ENCODE measurements at regions not wholly inside any gene's neighbourhood (a gene's known extent, or its start where the extent isn't known, plus 50 kb on each side); places are given as distances from the start of the nearest gene placed in this dataset.
"Not testable (repeated sequence)": the region's sequence is repeated elsewhere in the genome, so short reads cannot be mapped to it uniquely, and the experiment has no call there.

DNA sequence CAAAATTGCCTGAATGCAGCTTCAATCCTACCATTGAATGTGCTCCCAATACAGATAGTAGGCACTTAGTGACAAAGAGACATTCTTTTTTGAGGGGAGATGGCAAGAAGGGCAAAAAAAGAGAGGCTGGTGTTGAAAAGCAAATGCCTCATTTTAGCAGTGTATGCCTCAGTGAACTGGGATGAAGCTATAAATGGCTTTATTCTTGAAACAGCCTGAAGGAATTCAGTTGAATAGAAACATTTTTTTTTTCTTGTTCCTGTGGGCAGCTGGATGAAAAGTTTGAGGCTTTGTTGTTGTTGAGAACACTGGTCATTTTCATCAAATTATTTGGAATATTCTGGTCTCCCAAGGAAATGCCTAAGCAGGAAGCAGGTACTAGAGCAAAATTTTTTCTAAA lies 228.9 kb downstream of the RNF144A start:
- no peak for DNase-seq

DNA sequence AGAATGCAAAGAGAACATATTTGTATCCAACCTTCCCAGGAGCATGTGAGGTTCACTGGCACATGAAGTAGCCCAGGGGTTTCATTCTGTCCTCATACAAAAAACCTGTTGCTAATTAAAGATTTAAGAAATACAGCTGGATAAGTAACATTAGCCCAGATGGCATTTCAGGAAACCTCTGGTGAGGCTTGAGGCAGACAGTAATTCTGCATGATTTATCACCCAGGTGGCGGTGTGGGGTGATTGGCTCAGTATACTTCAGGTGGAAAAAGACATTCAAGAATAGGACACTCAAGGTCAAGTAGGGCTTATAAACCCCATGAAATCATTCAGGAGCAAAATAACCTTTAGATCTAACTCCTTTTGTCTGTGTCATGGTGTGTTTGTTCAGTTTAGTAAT lies 237.4 kb downstream of the RNF144A start:
- no peak for DNase-seq

DNA sequence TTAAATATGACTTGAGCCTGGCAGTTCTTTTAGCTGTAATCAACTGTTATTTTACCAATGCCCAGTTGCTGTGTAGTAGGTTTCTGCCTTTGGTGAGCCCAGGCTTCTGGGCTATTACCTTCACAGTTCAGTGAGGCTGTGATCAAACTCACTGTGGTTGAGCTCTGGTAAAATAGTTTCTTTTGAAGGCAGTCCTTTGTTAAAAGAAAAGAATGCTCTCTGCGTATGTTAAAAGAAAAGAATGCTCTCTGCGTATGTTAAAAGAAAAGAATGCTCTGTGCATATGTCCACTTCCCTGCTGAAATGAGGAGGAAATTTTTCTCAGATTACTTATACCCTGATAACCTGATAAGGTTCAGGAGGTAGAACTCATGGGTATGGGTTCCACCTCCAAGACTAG lies 244.3 kb downstream of the RNF144A start:
- DNase-seq, result no peak

DNA sequence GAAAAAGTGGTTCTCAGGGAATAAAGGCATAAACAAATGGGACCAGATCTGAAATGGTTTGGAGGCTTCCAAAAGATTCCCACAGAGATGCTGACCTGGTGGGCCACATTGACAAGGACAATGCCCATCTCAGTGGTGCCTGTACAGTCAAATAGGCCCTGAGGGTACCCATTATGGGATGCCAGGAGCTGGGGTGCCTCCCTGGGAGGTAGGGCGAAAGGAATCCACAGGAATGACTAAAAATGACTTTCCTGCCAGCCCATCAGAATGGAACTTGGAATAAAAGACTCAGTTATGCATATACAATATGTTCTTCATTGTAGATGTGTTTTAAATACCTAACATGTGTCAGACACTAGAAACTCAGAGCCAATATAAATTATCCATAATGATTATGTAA lies 248.5 kb downstream of the RNF144A start:
- DNase-seq, result no peak

DNA sequence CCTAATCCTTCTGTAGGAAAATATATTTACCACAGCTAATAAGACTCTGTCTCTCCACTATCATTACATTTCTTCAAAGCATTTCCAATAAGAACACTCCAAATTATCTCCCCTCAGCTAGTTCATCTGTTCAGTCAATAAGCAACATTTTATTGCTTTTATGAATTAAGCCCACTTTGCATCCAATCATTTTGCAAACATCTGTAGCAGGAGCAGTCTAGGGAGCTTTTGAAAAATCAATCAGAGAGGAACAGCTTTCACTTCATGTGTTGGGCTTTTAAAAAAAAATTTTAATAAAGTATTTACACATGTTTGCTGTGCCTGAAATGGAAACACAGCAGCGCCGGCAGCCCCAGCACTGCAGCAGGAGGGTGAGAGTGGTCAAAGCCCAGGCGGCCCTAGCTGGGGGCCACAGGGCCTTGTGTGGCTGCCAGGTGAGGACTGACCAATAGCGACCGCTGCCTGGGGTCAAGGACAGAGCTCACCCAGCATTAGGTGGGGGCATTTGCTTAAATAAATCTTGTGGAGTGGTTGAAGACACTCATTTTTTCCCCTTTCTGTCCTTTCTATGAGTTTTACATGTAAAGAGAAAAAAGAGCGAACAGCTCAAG lies 250.7 kb downstream of the RNF144A start:
- no peak for DNase-seq

DNA sequence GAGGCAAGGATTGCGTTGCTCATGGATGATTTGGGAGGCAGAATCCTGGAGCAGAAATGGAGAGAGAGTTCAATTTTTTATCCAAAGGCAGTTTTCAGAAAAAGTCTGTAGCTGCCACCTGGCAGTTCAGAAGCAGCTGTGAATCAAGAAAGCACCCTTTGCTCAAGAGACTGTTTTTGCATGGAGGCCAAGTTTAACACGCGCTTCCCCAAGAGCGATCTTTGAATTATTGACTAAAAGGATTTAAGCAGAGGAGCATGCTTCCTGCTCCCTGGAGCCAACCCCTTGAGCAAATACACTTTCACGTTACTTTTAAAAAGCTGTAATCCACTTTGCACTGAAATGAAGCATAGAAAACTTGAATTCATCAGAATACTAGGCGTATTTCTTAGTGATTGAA lies 252.4 kb downstream of the RNF144A start:
- no peak for DNase-seq

DNA sequence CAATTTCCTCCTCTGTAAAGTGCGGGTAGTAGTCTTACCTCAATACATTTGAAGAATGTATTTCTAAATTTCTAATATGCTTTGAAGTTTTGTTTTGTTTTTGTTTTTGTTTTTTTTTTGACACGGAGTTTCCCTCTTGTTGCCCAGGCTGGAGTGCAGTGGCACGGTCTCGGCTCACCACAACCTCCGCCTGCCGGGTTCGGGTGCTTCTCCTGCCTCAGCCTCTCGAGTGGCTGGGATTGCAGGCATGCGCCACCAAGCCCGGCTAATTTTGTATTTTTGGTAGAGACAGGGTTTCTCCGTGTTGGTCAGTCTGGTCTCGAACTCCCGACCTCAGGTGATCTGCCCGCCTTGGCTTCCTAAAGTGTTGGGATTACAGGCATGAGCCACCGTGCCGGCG lies 261.8 kb downstream of the RNF144A start:
- DNase-seq, result not testable (repeated sequence)

DNA sequence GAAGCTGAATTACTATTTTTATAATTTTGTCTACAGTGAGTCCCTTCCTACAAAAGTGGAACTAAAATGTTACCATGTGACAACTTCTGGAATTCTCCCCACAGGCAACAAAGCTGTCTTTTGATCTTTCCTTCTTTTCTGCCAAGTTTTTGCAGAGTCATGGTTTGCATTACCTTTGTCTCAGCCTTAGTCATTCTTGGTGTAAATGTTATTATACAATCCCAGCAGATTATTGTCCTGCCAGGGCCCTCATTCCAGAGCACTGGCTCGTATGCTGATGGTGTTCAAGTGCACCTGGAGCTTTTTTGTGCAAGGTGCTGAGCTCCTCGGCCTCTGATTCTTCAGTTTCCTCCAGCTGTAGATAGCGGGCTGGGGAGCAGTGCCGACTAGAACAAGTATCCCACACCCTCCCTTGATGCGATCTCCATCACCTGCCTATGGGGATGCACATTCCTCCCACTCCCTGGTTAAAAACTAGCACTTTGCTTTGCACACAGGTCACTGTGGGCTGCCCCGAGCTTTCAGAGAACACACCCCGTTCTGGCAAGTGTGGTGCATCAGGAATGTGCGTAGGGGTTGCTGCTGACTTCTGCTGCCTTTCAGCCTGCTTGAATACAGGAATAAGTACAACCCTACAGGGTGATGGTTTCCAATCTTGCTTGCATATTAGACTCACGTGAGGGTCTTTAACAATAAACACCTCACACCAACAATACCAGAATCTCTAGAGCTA lies 263.6 kb downstream of the RNF144A start:
- DNase-seq, result no peak

DNA sequence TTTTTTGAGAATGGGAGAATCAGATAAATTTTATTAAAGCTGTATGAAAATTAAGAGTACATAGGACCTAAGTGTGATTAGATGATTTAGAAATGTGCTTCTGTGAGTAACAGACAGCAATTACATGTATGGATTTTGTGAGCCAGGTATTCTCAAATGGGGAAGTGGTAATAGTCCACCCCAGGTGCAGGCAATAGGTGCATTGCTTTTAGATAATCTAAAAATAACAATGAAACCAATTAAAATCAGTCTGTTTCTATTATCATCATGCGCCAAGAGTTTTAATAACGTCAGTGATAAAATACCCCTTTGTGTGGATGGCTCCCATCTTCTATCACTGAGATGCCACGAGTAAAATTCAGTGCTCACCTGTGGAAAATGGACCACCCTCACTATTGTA lies 265.3 kb downstream of the RNF144A start:
- DNase-seq, result no peak

DNA sequence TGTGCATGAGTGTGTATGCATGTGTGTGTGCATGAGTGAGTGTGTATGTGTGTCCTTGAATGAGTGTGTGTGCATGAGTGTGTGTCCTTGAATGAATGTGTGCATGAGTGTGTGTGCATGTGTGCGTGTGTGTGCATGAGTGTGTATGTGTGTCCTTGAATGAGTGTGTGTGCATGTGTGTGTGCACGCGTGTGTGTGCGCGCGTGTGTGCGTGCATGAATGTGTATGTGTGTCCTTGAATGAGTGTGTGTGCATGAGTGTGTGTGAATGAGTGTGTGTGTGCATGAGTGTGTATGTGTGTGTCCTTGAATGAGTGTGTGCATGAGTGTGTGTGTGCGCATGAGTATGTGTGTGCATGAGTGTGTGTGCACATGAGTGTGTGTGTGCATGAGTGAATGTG lies 271.9 kb downstream of the RNF144A start:
- DNase-seq, result no peak

DNA sequence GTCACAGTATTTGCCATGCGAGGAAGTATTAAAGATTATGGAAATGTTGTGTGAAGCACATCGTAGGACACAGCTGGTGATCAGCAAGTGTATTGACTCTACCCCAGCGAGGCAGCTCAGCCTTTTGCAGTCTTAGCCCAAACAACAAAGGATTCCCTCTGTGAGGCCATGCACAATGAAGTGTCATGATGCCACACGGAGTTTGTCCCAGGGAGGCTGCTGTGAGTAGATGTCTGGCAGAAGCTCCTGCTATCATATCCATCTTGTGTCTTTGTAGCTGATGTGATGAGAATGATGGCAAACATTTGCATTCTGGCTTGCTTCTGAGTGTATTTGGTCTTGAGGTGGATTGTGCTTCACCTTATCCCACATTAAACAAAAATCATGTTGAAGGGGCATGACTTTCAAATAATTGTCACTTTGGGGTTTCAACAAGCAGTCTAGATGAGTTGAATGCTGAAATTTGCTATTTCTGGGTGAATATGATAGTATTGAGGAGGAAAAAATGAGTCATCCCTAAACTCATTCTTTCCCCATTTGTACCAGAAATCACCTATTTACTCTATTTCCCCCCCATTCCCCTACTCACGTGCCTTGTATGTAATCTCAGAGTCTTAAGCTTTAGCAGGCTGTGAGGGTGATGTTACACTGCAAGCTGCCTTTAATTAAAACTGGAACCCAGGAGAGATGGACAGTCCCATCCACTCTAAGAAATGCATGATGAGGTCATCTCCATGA lies 273.5 kb downstream of the RNF144A start:
- DNase-seq, result no peak

DNA sequence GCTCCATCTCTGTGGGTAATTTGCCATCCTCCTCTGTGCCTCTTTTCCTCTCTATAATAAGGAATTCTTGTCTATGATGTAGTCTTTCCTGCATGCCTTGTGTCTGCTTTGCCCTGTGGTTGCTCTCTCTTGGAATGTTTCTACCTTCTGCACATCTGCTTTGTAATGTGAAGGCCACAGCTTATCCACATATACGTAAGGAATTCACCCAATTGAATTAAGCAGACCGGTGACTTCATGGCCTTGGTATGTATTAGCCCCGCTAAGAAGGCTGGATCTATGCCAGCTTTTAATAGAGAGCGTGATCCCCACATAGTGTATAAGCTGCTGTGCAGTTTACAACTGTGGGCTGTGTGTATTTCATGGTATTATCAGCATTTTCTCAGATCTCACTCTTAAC lies 274.7 kb downstream of the RNF144A start:
- DNase-seq, result no peak

DNA sequence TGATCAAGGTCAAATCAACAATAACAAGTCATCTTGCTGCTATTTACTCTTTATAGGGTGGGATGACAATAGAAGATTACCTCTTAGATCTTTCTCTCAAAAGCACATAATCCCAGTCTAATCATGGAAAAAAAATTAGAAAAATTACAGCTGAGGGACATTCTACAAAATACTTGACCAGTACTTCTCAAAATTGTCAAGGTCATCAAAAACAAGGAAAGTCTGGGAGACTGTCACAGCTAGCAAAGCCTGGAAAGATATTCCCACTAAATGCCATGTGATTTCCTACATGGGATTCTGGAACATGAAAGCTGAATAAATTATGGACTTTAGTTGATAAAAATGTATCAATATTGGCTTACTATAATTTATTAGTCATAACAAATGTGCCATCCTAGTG lies 276.2 kb downstream of the RNF144A start:
- DNase-seq, result no peak

DNA sequence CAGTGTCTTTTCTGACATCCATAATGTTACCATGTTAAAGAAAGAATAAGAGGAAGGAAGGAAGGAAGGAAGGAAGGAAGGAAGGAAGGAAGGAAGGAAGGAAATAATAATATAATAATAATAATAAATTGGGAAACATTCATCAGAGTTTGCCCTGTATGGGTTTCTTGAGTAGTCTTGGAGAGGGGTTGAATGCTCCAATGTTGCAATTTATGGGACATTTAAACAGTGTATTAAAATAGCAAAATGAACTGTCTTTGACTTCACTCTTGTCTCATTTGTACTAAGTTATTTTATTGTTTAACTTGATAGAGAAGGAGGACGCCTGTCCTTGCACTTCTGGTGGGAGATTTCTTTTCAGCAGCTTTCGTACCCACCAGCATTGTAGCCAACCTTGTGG lies 277.7 kb downstream of the RNF144A start:
- no peak for DNase-seq

DNA sequence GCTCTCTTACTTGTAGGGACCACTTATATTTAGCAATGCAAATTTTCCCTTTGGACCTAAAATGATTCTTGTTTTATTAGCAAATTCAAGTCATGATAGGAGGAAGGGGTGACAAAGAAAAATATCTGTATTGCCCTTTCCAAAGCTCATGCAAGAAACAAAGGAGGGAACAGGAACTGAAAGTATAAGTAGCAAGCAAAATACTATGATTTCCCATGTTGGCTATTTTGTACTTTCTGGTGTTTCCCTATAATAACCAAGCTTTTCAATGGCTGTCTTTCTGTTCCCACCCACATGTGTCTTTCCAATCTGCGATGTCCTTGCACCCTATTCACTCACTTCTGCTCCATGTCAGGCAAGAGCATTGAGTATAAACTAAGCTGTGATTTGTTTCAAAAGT lies 279.7 kb downstream of the RNF144A start:
- DNase-seq, result no peak

DNA sequence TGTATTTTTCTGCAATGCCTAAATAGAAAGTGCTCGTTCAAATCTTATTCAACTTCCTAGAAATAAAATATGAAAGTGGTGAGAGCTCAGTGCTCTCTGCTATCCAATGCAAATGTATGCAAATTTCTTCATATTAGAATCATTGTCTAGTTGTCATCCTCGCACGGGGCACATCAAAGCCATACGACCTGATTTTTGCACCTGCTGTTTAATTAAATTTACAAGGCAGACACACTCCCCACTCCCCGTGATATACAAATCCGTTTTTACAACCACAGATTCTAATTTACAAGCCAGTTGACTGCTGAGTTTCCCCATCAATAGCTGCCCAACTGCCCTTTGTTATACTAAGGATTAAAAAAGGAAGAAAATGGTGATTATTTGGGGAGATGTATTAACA lies 284.6 kb downstream of the RNF144A start:
- DNase-seq, result no peak

DNA sequence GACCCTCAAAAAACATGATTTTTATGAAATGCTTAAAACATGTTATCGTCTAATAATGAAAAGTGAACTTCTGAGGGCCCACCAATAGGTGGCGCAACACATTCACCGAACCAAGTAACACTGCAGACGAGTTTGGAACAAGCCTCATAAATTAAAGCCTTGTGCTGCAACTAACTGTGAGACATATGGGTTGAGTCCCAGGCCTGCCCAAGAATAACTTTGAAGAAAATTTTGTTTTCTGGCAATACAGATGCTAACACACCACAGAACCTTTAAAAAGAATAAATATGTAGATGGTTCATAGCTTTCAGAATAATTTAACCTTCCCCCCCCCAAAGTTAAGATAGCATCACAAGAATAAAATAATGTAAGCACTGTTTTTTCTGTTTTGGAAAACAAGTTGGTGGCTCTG lies 285.9 kb downstream of the RNF144A start:
- DNase-seq, result peak; percentile 4 to 29

DNA sequence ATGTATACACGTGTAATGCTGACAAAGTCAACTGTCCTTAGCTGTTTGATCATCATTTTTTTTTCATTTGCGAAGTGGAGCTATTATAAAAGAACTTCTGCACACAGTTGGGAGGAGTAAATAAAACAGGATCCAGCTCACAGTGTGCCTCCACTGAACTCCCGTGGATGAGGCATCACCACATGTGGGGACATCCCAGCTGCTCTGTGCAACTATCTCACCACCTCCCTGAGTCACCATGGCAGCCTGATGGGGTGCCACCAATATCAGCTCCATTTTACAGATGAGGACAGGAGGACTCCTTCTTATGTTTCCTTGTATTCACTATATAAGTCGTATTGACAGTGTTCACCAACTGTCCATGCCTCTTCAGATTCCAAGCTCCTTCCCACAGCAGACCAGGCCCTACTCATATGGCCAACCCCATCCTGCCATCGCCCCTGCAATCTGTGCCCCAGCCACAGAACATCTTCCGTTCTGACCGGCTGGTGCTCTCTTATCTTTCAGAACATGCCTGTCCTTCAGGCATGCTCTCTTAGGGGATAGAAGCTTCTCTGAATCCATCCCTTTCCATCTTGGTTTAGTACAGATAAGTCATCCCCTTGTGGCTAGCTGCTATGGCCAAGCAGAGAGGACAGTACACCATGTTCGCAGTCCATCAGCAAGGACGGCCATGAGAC lies 288.1 kb downstream of the RNF144A start:
- no peak for DNase-seq

DNA sequence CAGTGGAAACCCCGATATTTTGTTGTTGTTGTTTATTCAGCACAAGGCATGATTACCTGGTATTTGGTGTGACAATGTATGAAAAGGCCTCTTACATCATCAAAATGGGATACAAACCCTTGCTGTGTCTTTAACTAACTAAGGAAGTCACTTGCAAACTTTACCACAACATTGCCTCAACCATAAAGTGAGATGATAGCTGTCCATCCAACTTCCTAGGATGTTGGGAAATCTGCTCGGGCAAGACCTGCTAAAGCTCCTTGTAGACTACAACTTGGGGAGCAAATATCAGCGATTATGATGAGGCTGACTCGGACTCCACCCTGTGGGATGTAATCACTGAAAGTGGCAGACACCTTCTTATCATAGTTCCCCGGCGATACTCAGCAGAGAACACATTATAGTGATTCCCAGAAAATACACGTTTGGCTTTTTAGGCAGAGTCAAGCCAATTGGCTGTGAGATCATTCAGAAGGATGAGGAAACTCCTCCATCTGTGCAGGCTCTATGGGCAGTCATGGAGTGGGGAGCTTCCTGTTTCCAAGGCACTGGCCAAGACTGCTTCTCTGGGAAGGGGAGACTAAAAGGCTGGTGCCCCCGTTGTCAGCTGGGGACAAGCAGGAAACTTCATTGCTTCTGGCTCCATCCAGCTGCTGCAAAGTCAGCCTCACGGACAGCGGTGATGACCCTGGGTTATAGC lies 289.0 kb downstream of the RNF144A start:
- DNase-seq, result no peak

DNA sequence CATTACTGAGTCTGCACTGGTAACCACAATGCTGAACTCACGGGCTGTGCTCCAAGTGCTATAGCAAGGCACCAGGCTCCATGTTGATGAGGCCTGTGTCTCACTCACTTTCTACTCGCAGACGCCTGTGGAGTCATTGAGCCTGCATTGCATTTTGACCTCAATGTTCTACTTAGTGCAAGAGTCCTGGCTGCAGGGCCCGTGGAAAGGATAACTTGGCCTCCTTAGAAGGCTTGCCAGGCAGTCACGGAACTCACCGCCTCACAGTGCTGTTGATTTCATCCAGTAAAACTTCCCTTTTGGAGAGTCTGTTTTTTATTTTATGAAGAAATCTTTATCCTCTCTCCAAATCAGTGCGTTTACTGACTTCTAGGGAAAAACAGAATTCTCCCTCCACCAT lies 290.4 kb downstream of the RNF144A start:
- DNase-seq, result no peak

DNA sequence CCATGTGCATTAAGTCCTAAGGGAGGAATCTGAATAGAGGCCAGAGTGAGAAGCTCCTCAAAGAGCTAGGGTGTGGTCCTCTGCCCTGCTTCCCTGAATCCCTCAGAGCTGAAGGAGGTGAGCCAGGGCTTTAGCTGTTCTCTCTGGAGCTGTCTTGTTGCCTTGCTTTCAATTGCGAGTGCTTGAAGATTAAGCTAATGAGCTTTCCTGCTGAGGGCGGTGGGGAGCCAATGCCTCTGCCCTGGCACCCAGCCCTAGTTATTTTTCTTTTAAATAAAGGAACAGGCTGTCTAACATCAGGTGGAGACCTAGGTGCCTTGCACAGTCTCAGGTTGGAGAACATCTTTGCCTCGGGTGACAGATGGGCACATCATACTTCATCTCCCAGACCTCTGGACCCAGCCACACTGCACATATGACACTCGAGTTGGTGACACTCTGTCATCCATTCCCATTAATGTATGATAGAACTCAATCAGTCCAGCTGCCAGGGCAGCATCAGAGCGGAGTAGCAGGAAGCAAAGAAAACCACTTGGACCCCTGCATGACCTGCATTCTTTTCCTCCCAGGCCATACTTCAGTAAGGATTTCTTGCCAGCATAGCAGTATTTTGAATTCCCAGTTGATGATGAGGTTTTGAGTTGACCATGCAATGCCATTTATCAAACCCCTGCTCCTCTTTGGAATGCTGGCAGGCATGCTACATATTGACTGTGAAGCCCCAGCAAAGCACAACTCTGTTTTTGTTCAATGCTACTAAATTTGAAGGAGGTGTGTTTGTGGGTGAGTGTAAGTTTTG lies 292.7 kb downstream of the RNF144A start:
- DNase-seq, result no peak

DNA sequence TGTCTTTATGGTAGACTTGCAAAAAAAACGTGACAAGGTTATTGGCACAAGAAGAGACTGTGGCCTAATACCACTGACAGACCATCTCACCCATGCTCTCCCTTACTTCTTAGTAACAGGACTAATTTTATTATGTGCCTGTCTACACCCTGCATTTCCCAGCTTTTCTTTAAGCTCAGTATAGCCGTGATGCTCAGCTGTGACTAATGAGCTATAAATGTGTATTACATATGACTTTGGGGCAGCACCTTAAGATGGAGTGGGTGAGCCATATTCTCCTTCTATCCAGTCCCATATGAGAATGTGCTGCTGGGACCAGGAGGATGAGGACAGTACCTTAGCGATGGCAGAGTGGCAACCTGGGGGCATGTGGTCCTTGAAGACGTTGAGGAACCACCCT lies 293.5 kb downstream of the RNF144A start:
- DNase-seq, result no peak
